ENCODE measurements at regions not wholly inside any gene's neighbourhood (a gene's known extent, or its start where the extent isn't known, plus 50 kb on each side); places are given as distances from the start of the nearest gene placed in this dataset.

- TF ChIP-seq POLR2A (IDR thresholded peaks at IDR 0.05) (no peak), CTCF (IDR thresholded peaks at IDR 0.05) (no peak)
These were observed 260.6 kb downstream of the ARRDC4 start for GRCh38 chr15:98221144-98221543.
